Rectal smooth muscle tissue (tissue), 1 donor: ENCODE measurements at regions not wholly inside any gene's neighbourhood (a gene's known extent, or its start where the extent isn't known, plus 50 kb on each side); places are given as distances from the start of the nearest gene placed in this dataset.

Experiments
- H3K27ac ChIP-seq: one replicate; pipeline ENCODE4 v1.7.0; 2013; ENCODE audit warnings: low read depth, low read length, inconsistent platforms
- H3K27me3 ChIP-seq: one replicate; pipeline ENCODE4 v1.7.0; 2013; ENCODE audit warnings: low read length; ENCODE audit not compliant: control insufficient read depth, insufficient read depth
- H3K36me3 ChIP-seq: one replicate; pipeline ENCODE4 v1.7.0; 2013; ENCODE audit warnings: low read length; ENCODE audit not compliant: control insufficient read depth, insufficient read depth
- H3K4me1 ChIP-seq: one replicate; pipeline ENCODE4 v1.7.0; 2013; ENCODE audit warnings: low read length; ENCODE audit not compliant: control insufficient read depth, insufficient read depth
- H3K4me3 ChIP-seq: one replicate; pipeline ENCODE4 v1.7.0; 2013; ENCODE audit warnings: low read length
- H3K9ac ChIP-seq: one replicate; pipeline ENCODE4 v1.7.0; 2013; ENCODE audit warnings: low read length

DNA sequence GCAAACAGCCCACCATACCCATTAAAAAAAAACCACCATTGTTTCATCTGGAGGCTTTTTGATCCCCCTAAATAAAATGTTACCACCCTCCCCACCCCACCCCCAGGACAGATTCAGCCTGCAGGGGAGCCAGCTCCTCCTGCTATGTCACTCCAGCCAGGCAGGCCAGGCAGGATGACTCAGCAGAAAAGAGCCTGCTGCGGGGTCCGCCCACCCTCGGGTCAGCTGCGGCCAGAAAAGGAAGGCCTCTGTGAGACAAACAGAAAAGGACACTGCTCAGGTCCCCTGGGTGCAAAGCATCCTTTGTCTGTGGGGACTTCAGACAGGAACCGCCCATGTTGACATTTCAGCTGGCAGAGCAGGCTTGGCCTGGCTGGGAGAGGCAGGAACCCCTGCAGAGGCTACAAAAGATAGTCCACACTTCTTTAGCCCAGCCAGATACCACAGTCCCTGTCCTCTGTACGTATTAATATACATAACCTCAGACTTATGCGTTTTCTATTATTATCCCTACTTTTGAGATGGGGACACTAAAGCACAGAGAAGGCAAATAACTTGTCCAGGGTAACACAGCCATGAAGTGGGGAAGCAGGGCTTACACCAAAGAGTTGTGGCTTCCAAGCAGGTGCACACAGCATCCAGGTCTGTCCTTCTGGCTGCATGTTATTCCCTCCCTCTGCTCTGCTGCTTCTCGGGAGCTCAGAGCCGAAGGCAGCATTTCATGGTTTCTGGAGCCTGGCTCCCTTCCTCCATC, 147.7 kb downstream of the CPEB2 start:
- Histone ChIP-seq H3K27ac (no peak overlapping the region), H3K27me3 (no peaks in the 10 kb centered on the region), H3K36me3 (no peaks in the 10 kb centered on the region), H3K4me1 (peaks cover 14% of the 10 kb centered on the region), H3K9ac (no peak overlapping the region), H3K4me3 (no peak overlapping the region)

DNA sequence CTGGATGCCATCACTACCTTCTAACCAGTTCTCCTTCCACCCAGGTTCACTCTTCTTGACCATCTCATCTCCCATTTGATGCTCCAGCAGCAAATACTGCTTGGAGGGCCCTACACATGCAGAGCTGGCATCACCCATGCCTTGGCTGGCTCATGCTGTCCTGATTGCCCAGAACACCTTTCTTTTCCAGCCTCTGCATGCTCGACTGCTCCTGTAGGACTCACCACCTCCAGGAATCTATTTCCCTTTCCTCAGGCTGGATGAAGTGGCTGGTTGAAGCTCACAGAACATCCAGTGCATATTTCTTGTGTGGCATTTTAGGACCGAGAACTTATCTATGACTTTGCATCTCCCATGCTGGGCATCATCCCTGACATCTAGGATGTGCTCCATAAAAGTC, 148.3 kb downstream of the CPEB2 start:
- Histone ChIP-seq H3K4me1 (peaks cover 14% of the 10 kb centered on the region), H3K27ac (no peak overlapping the region), H3K9ac (no peak overlapping the region), H3K36me3 (no peaks in the 10 kb centered on the region), H3K27me3 (no peaks in the 10 kb centered on the region), H3K4me3 (no peak overlapping the region)

DNA sequence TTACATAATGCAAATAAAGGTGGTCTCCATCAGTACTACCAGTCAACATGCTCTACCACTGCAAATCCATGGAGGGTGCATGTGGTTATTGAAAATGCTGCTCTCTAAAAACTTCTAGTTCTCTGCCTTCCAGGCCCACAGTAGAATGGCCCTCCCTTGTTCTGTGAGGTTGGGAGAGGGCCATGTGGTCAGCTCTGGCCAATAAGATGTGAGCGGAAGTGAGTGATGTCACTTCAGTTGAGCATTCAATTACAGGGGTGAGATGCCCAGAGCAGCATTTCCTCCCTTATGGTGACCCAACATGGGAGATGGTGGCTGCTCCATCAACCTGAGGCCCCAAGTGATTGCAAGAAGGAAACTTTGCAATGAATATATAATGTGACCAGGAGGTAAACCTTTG, 148.8 kb downstream of the CPEB2 start:
- Histone ChIP-seq H3K36me3 (no peaks in the 10 kb centered on the region), H3K27me3 (no peaks in the 10 kb centered on the region), H3K4me1 (peaks cover 14% of the 10 kb centered on the region), H3K27ac (no peak overlapping the region), H3K9ac (no peak overlapping the region), H3K4me3 (no peak overlapping the region)

DNA sequence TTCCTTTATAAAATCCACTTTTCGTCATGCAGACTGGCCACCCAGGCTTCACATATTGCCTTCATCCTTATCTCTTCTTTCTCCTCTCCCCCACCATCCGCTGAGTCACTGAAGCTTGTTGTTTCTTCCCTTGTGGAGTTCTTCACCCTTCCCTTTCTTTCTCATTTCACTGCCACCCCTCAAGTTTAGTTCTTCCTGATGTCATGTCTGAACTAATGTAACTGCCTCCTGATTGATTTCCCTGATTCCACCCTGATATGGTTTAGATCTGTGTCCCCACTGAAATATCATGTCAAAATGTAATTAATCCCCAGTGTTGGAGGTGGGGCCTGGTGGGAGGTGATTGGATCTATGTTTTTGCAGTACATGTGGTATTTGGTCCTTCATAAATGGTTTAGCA, 151.4 kb downstream of the CPEB2 start:
- Histone ChIP-seq H3K27ac (no peak overlapping the region), H3K4me1 (peaks cover 14% of the 10 kb centered on the region), H3K9ac (no peak overlapping the region)

DNA sequence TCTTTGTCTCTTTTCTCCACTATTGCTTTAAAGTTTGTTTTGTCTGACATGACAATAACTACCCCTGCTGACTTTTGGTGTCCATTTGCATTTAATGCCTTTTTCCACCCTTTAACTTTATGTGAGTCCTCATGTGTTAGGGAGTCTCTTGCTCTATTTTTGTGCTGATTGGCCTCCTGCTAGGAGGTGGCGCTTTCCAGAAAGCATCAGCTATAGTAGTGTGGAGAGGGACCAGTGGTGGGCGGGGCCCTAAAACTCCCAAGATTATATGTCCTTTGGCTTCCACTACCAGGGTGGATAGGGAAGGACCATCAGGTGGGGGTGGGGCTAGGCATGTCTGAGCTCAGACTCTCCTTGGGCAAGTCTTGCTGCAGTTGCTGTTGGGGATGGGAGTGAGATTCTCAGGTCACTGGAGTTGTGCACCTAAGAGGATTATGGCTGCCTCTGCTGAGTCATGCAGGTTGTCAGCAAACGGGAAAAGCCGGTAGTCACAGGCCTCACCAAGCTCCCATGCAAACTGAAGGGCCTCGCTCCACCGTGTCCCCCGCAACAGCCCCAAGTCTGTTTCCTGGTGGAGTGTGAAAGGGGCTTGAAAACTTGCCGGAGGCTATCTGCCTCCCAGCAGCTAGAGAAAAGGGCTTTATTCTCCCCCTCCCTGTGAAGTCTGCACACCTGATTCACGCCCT, 156.3 kb downstream of the CPEB2 start:
- no peaks in the 10 kb centered on the region for H3K4me1 ChIP-seq
- H3K9ac ChIP-seq, result no peak overlapping the region

More for the DNA sequence above, 151.4 kb downstream of the CPEB2 start:
- H3K36me3 ChIP-seq, result no peaks in the 10 kb centered on the region
- no peaks in the 10 kb centered on the region for H3K27me3 ChIP-seq
- H3K4me3 ChIP-seq, result no peak overlapping the region

DNA sequence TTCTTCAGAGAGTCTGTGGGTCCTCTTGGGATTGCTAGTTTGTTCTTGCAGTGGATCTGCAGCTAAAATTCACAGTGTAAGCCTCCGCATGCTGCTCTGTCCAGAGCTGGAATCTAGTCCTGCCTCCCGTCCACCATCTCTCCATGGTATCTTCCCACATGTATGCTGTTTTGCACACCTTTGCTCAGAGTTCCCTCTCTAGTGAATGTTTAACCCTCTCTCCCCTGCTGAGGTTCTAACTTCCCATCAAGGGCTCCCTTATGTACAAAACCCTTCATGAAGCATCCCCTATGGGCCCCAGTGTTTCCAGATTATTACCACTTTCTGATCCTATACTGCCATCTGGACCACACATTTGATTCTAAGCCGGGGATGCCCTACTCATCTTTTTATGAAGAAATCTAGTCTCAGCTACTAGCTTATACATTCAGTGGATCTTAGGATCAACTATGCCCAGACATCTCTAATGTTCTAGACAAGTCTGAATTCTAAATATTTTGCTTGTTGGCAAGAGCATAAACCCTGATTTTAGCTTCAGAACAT, 157.3 kb downstream of the CPEB2 start:
- no peak overlapping the region for H3K9ac ChIP-seq
- H3K27me3 ChIP-seq, result no peaks in the 10 kb centered on the region
- no peak overlapping the region for H3K27ac ChIP-seq
- H3K4me1 ChIP-seq, result no peaks in the 10 kb centered on the region
- H3K36me3 ChIP-seq, result no peaks in the 10 kb centered on the region
- H3K4me3 ChIP-seq, result no peak overlapping the region

More for the DNA sequence above, 156.3 kb downstream of the CPEB2 start:
- H3K36me3 ChIP-seq, result no peaks in the 10 kb centered on the region
- no peaks in the 10 kb centered on the region for H3K27me3 ChIP-seq
- H3K27ac ChIP-seq, result no peak overlapping the region
- H3K4me3 ChIP-seq, result no peak overlapping the region

DNA sequence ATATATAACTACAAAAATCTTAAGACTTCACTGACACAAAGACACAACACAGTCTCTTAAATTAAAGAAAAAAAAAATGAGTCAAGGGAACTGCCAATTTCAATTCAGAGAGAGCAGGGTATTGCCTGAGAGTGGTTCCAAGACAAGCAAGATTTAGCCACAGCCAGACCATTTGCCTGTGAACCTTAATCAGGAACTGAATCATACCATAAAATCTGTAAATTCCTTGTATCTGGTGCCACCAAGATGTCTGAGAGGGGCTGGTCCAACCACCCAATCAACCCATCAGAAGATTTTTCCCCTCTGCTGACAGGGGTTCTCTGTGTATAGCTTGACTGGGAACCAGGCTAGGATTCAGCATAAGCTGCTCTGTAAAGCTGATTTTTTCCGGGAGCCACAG, 159.2 kb downstream of the CPEB2 start:
- Histone ChIP-seq H3K4me1 (no peaks in the 10 kb centered on the region), H3K9ac (no peak overlapping the region), H3K27ac (no peak overlapping the region), H3K27me3 (no peaks in the 10 kb centered on the region), H3K4me3 (no peak overlapping the region), H3K36me3 (no peaks in the 10 kb centered on the region)

DNA sequence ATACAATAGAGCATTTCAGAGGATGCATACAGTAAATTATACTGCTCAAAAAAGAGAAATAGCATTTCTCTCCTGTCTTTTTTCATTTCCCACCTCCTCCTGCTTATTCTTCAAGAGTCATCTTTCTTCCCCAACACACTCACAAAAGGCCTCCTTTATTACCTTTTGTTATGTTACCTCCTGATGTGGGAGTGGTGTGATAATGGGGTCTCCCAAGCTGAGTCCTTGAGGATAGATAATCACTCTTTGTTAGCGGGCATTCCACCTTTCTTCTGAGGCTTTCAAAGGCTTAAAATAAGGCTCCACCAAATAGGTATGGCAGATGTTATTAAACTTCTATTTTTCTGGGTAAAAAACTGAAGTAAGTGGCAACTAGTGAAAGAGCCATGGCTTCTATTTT, 159.8 kb downstream of the CPEB2 start:
- Histone ChIP-seq H3K4me3 (no peak overlapping the region), H3K27me3 (no peaks in the 10 kb centered on the region), H3K9ac (no peak overlapping the region), H3K36me3 (no peaks in the 10 kb centered on the region), H3K4me1 (no peaks in the 10 kb centered on the region), H3K27ac (no peak overlapping the region)

DNA sequence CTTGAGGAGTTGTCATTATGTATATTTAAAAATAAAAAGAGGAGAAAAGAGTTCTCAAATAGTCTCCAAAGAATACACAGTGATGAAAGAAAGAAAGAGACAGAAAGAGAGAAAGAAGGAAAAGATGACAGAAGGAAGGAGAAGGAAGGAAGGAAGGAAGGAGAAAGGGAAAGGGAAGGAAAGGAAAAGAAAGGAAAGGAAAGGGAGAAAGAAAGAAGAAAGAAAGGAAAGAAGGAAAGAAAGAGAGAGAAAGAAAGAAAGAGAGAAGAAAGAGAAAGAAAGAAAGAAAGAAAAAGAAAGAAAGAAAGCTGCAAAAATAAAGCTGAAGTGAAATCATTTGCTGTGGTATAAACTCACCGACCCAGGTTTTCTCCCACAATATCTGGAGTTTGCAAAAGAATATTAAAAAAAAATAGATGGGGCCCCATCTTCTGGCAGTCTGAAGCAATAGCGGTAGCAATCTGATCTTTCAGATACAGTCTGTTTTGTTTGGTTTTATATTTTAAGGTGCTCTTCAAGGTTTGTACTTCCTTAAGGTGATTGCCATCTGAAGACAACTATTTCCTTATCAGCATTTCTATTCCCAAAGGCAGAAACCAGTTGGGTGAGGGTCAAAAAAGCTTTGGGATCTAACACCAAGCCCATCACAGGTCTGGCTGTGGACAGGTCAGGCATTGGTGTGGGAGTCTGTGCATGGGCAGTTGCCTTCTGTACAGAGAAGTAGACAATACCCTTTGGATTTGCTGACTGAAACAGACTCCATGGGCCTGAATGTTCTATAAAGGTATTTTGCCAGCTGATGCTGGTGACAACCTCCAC, 160.4 kb downstream of the CPEB2 start:
- H3K27me3 ChIP-seq, result no peaks in the 10 kb centered on the region
- H3K27ac ChIP-seq, result no peak overlapping the region
- H3K36me3 ChIP-seq, result no peaks in the 10 kb centered on the region
- H3K4me1 ChIP-seq, result no peaks in the 10 kb centered on the region
- H3K4me3 ChIP-seq, result no peak overlapping the region
- H3K9ac ChIP-seq, result no peak overlapping the region

DNA sequence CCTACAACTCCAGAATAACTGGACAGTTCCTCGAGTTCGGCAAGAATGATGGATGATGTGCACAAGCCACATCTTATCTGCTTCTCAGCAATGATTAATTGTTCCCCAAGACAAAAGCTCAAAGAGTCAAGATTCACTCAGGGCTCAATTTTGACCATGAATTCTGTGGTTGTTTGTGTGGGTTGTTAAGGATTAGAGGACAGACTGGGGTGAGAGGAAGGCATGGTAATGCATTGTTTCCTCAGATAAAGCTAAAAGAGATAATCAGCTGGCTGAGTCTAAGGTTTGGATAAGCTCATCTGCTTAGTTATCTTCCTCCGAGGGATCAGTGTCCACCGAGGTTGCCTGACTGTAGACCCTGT, 161.0 kb downstream of the CPEB2 start:
- Histone ChIP-seq H3K4me1 (no peaks in the 10 kb centered on the region), H3K36me3 (no peaks in the 10 kb centered on the region), H3K4me3 (no peak overlapping the region), H3K27ac (no peak overlapping the region), H3K27me3 (no peaks in the 10 kb centered on the region), H3K9ac (no peak overlapping the region)

DNA sequence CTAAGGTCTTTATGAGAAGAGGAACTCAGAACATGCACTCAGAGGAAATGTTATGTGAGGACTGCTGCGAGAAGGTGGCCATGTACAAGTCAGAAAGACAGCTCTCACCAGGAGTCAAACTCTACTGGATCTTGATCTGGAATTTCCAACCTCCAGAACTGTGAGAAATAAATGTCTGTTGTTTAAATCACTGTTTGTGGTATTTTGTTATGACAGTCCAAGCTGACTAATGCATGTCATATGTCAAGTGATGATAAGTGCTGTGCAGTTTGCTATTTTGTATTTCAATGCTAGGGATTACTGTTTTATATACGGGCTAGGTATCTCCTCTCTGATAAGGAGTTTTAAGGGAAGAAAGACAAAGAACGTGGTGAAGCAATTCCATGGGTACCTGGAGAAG, 162.3 kb downstream of the CPEB2 start:
- no peak overlapping the region for H3K9ac ChIP-seq
- no peaks in the 10 kb centered on the region for H3K4me1 ChIP-seq
- H3K27ac ChIP-seq, result no peak overlapping the region
- no peak overlapping the region for H3K4me3 ChIP-seq
- no peaks in the 10 kb centered on the region for H3K27me3 ChIP-seq
- H3K36me3 ChIP-seq, result no peaks in the 10 kb centered on the region

DNA sequence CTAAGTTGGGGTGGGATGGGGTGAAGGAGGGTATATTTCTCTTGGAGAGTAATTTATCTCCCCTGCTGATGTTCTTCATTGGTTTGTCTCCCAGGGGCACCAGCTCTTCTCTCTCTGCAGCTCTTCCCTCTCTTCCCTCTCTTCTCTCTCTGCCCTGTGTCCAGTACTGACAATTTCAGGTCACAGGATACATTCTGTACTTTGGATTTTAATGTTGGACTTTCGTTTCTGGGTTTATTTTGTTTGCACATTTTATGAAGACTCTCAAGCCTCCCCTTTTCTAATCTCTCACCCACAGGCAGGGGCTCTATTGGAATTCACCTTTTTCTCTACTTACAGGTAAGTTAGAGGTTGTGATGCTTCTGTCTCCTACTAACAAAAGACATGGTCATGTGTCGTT, 165.5 kb downstream of the CPEB2 start:
- Histone ChIP-seq H3K36me3 (no peaks in the 10 kb centered on the region), H3K4me3 (no peak overlapping the region), H3K27ac (no peak overlapping the region), H3K9ac (no peak overlapping the region), H3K4me1 (no peaks in the 10 kb centered on the region), H3K27me3 (no peaks in the 10 kb centered on the region)
